HepG2 (cell line): ENCODE measurements at regions not wholly inside any gene's neighbourhood (a gene's known extent, or its start where the extent isn't known, plus 50 kb on each side); places are given as distances from the start of the nearest gene placed in this dataset.

Experiments
- ARNTL ChIP-seq: sonication (generic); formaldehyde crosslinking; IDR thresholded peaks from 2 replicates; pipeline ENCODE4 v1.4.0; 2020; ENCODE audit warnings: mild to moderate bottlenecking, missing genetic modification reagents
- ATF1 ChIP-seq: IDR thresholded peaks from 2 replicates; pipeline ENCODE4 v1.6.1; 2016; ENCODE audit warnings: mild to moderate bottlenecking, control low read depth
- ATF3 ChIP-seq: sonication (generic); formaldehyde crosslinking; IDR thresholded peaks from 2 replicates; pipeline ENCODE4 v1.4.0; 2020; ENCODE audit warnings: missing genetic modification reagents
- CHD4 ChIP-seq: fragments of 200-600 bp; sonication (generic); IDR thresholded peaks from 2 replicates; pipeline ENCODE4 v1.7.0; 2017; ENCODE audit warnings: mild to moderate bottlenecking, low read length, borderline replicate concordance
- EEA1 ChIP-seq: sonication (generic); formaldehyde crosslinking; IDR thresholded peaks from 2 replicates; pipeline ENCODE4 v1.5.1; 2020; ENCODE audit warnings: mild to moderate bottlenecking, missing genetic modification reagents, borderline replicate concordance
- EHMT2 ChIP-seq: fragments of 200-600 bp; sonication (generic); IDR thresholded peaks from 2 replicates; pipeline ENCODE4 v1.7.0; 2017; ENCODE audit warnings: antibody characterized with exemption, low read depth, low read length, borderline replicate concordance
- ELF4 ChIP-seq: sonication (generic); formaldehyde crosslinking; IDR thresholded peaks from 2 replicates; pipeline ENCODE4 v1.5.0; 2020; ENCODE audit warnings: missing genetic modification reagents, mild to moderate bottlenecking, moderate library complexity, borderline replicate concordance
- FOXC1 ChIP-seq: sonication (generic); formaldehyde crosslinking; IDR thresholded peaks from 2 replicates; pipeline ENCODE4 v1.8.0; 2022; ENCODE audit warnings: mild to moderate bottlenecking, missing genetic modification reagents, borderline replicate concordance
- HMG20B ChIP-seq: conservative IDR thresholded peaks from 2 replicates; pipeline ENCODE4 v1.6.1; 2016; ENCODE audit warnings: missing genetic modification reagents, missing compliant biosample characterization
- MED13 ChIP-seq: sonication (generic); formaldehyde crosslinking; IDR thresholded peaks from 2 replicates; pipeline ENCODE4 v1.5.0; 2020; ENCODE audit warnings: missing genetic modification reagents
- MYC ChIP-seq: sonication (generic); formaldehyde crosslinking; IDR thresholded peaks from 2 replicates; pipeline ENCODE4 v1.9.0; 2021; ENCODE audit warnings: missing genetic modification reagents, borderline replicate concordance
- NKX3-1 ChIP-seq: sonication (generic); formaldehyde crosslinking; IDR thresholded peaks from 2 replicates; pipeline ENCODE4 v1.5.0; 2020; ENCODE audit warnings: missing genetic modification reagents
- RAD21 ChIP-seq: fragments of 450-650 bp; formaldehyde crosslinking; IDR thresholded peaks from 2 replicates; pipeline ENCODE4 v1.5.0; 2020; ENCODE audit warnings: mild to moderate bottlenecking
- REL ChIP-seq: sonication (generic); formaldehyde crosslinking; conservative IDR thresholded peaks from 2 replicates; pipeline ENCODE4 v1.8.0; 2022; ENCODE audit warnings: mild to moderate bottlenecking, missing genetic modification reagents, moderate library complexity
- SSRP1 ChIP-seq: IDR thresholded peaks from 2 replicates; pipeline ENCODE4 v1.6.1; 2016; ENCODE audit warnings: control low read depth
- TFDP2 ChIP-seq: sonication (generic); formaldehyde crosslinking; IDR thresholded peaks from 2 replicates; pipeline ENCODE4 v1.4.0; 2020; ENCODE audit warnings: missing genetic modification reagents
- U2AF2 ChIP-seq: fragments of 200-400 bp; formaldehyde crosslinking; IDR thresholded peaks from 2 replicates; pipeline ENCODE4 v1.6.1; 2017; ENCODE audit warnings: low read depth, mild to moderate bottlenecking, low read length
- YY1 ChIP-seq: IDR thresholded peaks from 2 replicates; pipeline ENCODE4 v1.6.1; 2011; ENCODE audit warnings: low read length, low read depth, moderate library complexity, mild to moderate bottlenecking; ENCODE audit not compliant: insufficient read depth, insufficient replicate concordance
- ZBTB26 ChIP-seq: IDR thresholded peaks from 2 replicates; pipeline ENCODE4 v1.6.1; 2016; ENCODE audit warnings: missing compliant biosample characterization, missing genetic modification reagents, borderline replicate concordance
- ZMYM3 ChIP-seq: sonication (generic); formaldehyde crosslinking; IDR thresholded peaks from 2 replicates; pipeline ENCODE4 v1.5.1; 2020; ENCODE audit warnings: mild to moderate bottlenecking, missing genetic modification reagents
- ZNF124 ChIP-seq: sonication (generic); formaldehyde crosslinking; IDR thresholded peaks from 2 replicates; pipeline ENCODE4 v1.4.0; 2020; ENCODE audit warnings: missing genetic modification reagents
- ZNF260 ChIP-seq: sonication (generic); formaldehyde crosslinking; IDR thresholded peaks from 2 replicates; pipeline ENCODE4 v1.4.0; 2020; ENCODE audit warnings: missing genetic modification reagents, low read depth, mild to moderate bottlenecking, borderline replicate concordance
- ZNF274 ChIP-seq: sonication (generic); formaldehyde crosslinking; IDR thresholded peaks from 2 replicates; pipeline ENCODE4 v1.5.1; 2020; ENCODE audit warnings: mild to moderate bottlenecking, missing genetic modification reagents
- ZNF557 ChIP-seq: sonication (generic); formaldehyde crosslinking; IDR thresholded peaks from 2 replicates; pipeline ENCODE4 v1.4.0; 2020; ENCODE audit warnings: missing genetic modification reagents
- TF ChIP-seq, protein P1 (sequence below): sonication (generic); formaldehyde crosslinking; IDR thresholded peaks from 2 replicates; pipeline ENCODE4 v1.9.0; 2021; ENCODE audit warnings: missing genetic modification reagents, mild to moderate bottlenecking, borderline replicate concordance
- TF ChIP-seq, protein P2 (sequence below): sonication (generic); formaldehyde crosslinking; IDR thresholded peaks from 2 replicates; pipeline ENCODE4 v1.9.0; 2021; ENCODE audit warnings: missing genetic modification reagents, mild to moderate bottlenecking, borderline replicate concordance

- TF ChIP-seq ZNF260 (no peak), HMG20B (CRISPR knock-in tag) (no peak), ARNTL (CRISPR knock-in tag) (0 out of 2 replicates have a peak, but pooled peaks have one; percentile 45), MYC (CRISPR knock-in tag) (peak; percentile 46; the same call in 1 of the 2 replicates), ZNF124 (CRISPR knock-in tag) (no peak), ZBTB26 (CRISPR knock-in tag) (no peak), ZNF274 (CRISPR knock-in tag) (no peak), ELF4 (CRISPR knock-in tag) (no peak), FOXC1 (no peak), YY1 (no peak), SSRP1 (CRISPR knock-in tag) (no peak), ZMYM3 (peak; percentile 72; the same call in 1 of the 2 replicates), EHMT2 (no peak), ZNF557 (CRISPR knock-in tag) (no peak), MED13 (no peak), CHD4 (no peak), ATF3 (CRISPR knock-in tag) (no peak), NKX3-1 (CRISPR knock-in tag) (no peak), ATF1 (no peak), TFDP2 (no peak; the same call in 1 of the 2 replicates), EEA1 (CRISPR knock-in tag) (no peak), RAD21 (no peak), REL (CRISPR knock-in tag) (no peak), U2AF2 (no peak)
- TF ChIP-seq, protein P1, sequence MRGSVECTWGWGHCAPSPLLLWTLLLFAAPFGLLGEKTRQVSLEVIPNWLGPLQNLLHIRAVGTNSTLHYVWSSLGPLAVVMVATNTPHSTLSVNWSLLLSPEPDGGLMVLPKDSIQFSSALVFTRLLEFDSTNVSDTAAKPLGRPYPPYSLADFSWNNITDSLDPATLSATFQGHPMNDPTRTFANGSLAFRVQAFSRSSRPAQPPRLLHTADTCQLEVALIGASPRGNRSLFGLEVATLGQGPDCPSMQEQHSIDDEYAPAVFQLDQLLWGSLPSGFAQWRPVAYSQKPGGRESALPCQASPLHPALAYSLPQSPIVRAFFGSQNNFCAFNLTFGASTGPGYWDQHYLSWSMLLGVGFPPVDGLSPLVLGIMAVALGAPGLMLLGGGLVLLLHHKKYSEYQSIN (CRISPR knock-in tag): no peak
- TF ChIP-seq, protein P2, sequence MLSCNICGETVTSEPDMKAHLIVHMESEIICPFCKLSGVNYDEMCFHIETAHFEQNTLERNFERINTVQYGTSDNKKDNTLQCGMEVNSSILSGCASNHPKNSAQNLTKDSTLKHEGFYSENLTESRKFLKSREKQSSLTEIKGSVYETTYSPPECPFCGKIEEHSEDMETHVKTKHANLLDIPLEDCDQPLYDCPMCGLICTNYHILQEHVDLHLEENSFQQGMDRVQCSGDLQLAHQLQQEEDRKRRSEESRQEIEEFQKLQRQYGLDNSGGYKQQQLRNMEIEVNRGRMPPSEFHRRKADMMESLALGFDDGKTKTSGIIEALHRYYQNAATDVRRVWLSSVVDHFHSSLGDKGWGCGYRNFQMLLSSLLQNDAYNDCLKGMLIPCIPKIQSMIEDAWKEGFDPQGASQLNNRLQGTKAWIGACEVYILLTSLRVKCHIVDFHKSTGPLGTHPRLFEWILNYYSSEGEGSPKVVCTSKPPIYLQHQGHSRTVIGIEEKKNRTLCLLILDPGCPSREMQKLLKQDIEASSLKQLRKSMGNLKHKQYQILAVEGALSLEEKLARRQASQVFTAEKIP (CRISPR knock-in tag): no peak
Observed at GRCh38 chr10:30553626-30554439, 75.7 kb downstream of the LYZL2 start (continued).
